ENCODE measurements at regions not wholly inside any gene's neighbourhood (a gene's known extent, or its start where the extent isn't known, plus 50 kb on each side); places are given as distances from the start of the nearest gene placed in this dataset.

- H3K4me3 ChIP-seq (ENCODE audit: low read depth, low read length) = no peak overlapping the region
- DNase-seq (ENCODE audit: low read depth) = no peak
- no peak for TF ChIP-seq CTCF (IDR thresholded peaks at IDR 0.05; ENCODE audit: low read depth, low read length, missing control alignments)
Measured at GRCh38 chrX:21056622-21057021, 317.6 kb upstream of the CNKSR2 start.

- no peak for DNase-seq (ENCODE audit: low read depth)
- no peak for TF ChIP-seq CTCF (IDR thresholded peaks at IDR 0.05; ENCODE audit: low read depth, low read length, missing control alignments)
- no peak overlapping the region for H3K4me3 ChIP-seq (ENCODE audit: low read depth, low read length)
Measured at GRCh38 chrX:21047034-21047455, 327.2 kb upstream of the CNKSR2 start.

- no peak for DNase-seq (ENCODE audit: low read depth)
- H3K4me3 ChIP-seq (ENCODE audit: low read depth, low read length) = no peak overlapping the region
- TF ChIP-seq CTCF (IDR thresholded peaks at IDR 0.05; ENCODE audit: low read depth, low read length, missing control alignments) = no peak
Measured at GRCh38 chrX:21014326-21014725, 359.9 kb upstream of the CNKSR2 start.

GRCh38 chrX:21004835-21005234, 369.4 kb upstream of the CNKSR2 start:
- no peak for TF ChIP-seq CTCF (IDR thresholded peaks at IDR 0.05; ENCODE audit: low read depth, low read length, missing control alignments)
- no peak overlapping the region for H3K4me3 ChIP-seq (ENCODE audit: low read depth, low read length)
- no peak for DNase-seq (ENCODE audit: low read depth)

- no peak for TF ChIP-seq CTCF (IDR thresholded peaks at IDR 0.05; ENCODE audit: low read depth, low read length, missing control alignments)
- no peak for DNase-seq (ENCODE audit: low read depth)
- H3K4me3 ChIP-seq (ENCODE audit: low read depth, low read length) = no peak overlapping the region
Measured at GRCh38 chrX:20995829-20996228, 378.4 kb upstream of the CNKSR2 start.

GRCh38 chrX:20989361-20989760, 384.9 kb upstream of the CNKSR2 start:
- no peak overlapping the region for H3K4me3 ChIP-seq (ENCODE audit: low read depth, low read length)
- no peak for TF ChIP-seq CTCF (IDR thresholded peaks at IDR 0.05; ENCODE audit: low read depth, low read length, missing control alignments)
- DNase-seq (ENCODE audit: low read depth) = no peak

GRCh38 chrX:20988804-20989203, 385.4 kb upstream of the CNKSR2 start:
- DNase-seq (ENCODE audit: low read depth) = no peak
- TF ChIP-seq CTCF (IDR thresholded peaks at IDR 0.05; ENCODE audit: low read depth, low read length, missing control alignments) = no peak

More at GRCh38 chrX:20988804-20989203, 385.4 kb upstream of the CNKSR2 start:
- H3K4me3 ChIP-seq (ENCODE audit: low read depth, low read length) = no peak overlapping the region

All from GM12864 (cell line).